Choroid plexus epithelial cell (primary cell): ENCODE measurements at regions not wholly inside any gene's neighbourhood (a gene's known extent, or its start where the extent isn't known, plus 50 kb on each side); places are given as distances from the start of the nearest gene placed in this dataset.
"Not testable (repeated sequence)": the region's sequence is repeated elsewhere in the genome, so short reads cannot be mapped to it uniquely, and the experiment has no call there.

Experiments used
- DNase-seq: peaks from one replicate; pipeline ENCODE4 v3.0.0-alpha.2; 2010; ENCODE audit warnings: low read depth
- H3K4me3 ChIP-seq: 2 replicates; pipeline ENCODE4 v1.5.1; 2011; ENCODE audit warnings: low read depth, mild to moderate bottlenecking, control low read depth, low read length, moderate library complexity
- TF ChIP-seq, protein P1 (sequence below): conservative IDR thresholded peaks from 2 replicates; pipeline ENCODE4 v1.5.1; 2011; ENCODE audit warnings: low read depth, mild to moderate bottlenecking, control low read depth, inconsistent platforms, low read length, moderate library complexity

DNA sequence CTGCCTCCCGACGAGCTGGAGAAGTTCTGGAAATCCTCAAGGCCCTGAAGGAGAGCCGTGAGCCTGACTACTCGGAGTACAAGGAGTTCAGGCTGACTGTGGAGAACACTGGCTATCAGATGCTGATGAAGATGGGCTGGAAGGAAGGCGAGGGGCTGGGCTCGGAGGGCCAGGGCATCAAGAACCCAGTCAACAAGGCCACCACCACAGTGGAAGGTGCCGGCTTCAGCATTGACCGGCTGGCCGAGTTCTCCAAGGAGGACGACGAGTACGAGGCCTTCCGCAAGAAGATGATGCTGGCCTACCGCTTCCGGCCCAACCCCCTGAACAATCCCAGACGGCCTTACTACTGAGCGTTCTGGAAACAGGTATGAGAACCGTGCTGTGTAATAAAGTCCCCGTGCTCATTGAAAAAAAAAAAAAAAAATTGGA is 366.1 kb upstream of the ATXN7L3B start:
- DNase-seq, result no peak
- TF ChIP-seq, protein P1, sequence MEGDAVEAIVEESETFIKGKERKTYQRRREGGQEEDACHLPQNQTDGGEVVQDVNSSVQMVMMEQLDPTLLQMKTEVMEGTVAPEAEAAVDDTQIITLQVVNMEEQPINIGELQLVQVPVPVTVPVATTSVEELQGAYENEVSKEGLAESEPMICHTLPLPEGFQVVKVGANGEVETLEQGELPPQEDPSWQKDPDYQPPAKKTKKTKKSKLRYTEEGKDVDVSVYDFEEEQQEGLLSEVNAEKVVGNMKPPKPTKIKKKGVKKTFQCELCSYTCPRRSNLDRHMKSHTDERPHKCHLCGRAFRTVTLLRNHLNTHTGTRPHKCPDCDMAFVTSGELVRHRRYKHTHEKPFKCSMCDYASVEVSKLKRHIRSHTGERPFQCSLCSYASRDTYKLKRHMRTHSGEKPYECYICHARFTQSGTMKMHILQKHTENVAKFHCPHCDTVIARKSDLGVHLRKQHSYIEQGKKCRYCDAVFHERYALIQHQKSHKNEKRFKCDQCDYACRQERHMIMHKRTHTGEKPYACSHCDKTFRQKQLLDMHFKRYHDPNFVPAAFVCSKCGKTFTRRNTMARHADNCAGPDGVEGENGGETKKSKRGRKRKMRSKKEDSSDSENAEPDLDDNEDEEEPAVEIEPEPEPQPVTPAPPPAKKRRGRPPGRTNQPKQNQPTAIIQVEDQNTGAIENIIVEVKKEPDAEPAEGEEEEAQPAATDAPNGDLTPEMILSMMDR, result no peak
- no peak overlapping the region for H3K4me3 ChIP-seq

DNA sequence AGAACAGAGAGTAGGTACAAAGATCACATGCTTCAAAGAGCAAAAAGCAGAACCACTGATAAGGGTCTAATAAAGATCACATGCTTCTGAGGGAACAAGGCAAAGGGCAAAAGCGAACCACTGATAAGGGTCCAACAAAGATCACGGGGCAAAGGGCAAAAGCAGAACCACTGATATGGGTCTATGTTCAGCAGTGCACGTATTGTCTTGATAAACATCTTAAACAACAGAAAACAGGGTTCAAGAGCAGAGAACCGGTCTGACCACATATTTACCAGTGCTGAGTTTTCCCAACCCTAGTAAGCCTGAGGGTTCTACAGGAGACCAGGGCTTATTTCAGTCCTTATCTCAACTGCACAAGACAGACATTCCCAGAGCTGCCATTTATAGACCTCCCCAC is 362.7 kb upstream of the ATXN7L3B start:
- not testable (repeated sequence) for H3K4me3 ChIP-seq, DNase-seq

DNA sequence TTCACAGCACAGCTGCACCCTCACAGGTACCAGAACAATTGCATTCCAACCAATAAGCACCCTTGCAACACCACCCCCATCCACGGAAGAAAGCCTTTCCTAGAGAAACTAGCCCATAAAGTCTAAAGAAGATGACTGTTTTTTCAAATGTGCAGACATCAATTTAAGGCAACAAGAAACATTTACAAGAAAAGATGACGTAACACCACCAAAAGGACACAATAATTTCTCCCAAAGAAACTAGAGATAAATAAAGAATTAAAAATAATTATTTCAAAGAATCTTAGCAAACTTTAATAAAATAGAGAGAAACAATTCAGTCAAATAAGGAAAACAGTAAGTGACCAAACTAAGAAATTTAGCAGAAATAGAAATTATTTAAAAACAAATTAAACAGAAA is 352.3 kb upstream of the ATXN7L3B start:
- no peak for DNase-seq
- no peak overlapping the region for H3K4me3 ChIP-seq
- TF ChIP-seq, protein P1, result no peak

DNA sequence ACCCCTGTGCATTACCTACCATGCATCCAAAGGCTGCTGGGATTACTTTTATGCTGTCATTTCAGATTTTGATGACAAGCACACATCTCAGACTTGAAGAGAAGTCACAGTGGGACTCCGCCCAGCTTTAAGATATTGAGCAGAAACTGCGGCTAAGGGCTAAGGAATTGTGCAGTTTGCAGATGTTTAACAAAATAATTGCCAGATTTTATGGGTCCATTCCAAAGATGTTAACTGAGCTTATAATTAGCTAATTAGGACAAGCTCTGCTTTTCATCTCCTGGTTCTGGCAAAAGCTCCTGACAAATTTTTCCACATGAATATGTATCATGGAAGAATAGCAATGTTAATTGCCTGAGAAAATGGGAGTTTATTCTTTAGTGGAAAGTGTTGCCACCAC is 344.4 kb upstream of the ATXN7L3B start:
- no peak overlapping the region for H3K4me3 ChIP-seq
- TF ChIP-seq, protein P1, result no peak
- no peak for DNase-seq

DNA sequence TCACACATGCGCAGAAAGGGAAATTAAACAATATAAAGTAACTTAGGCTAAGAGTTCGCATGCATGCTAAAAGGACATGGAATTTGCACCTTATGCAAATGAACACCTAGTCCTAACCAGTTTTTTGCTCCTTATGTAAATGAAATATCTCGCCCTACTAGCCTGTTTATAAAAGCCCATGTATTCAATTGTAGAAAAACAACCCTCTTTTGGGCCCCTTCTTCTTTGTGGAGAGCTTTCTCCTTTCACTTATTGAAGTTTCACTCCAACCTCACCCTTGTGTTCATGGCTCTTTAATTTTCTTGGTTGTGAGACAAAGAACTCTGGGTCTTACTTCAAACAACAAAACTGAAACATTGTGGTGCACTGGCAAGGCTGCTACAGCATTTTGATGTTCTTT is 333.4 kb upstream of the ATXN7L3B start:
- no peak for DNase-seq
- TF ChIP-seq, protein P1, result no peak
- no peak overlapping the region for H3K4me3 ChIP-seq

DNA sequence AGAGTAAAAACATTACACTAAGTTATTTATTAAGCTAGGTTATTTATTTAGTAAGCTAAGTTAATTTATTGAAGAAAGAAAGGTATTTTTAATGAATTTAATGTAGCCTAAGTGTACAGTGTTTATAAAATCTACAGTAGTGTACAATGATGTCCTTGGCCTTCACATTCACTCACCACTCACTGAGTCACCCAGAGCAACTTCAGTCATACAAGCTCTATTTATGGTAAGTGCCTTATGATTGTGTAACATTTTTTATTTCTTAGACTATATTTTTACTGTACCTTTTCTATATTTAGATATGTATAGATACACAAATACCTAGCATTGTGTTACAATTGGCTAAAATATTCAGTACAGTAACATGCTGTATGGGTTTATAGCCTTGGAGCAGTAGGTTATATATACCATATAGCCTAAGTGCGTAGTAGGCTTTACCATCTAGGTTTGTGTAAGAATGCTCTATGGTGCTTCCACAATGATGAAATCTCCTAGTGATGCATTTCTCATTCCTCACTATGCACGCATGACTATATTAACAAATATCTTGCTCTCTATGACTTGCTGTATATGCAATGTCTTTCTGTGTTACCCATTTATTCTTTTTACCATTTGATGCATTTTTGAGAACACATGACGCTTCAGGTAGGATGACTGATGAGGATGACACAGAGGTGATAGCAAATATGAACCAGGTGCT is 309.6 kb upstream of the ATXN7L3B start:
- no peak overlapping the region for H3K4me3 ChIP-seq
- TF ChIP-seq, protein P1, result no peak
- DNase-seq, result no peak

DNA sequence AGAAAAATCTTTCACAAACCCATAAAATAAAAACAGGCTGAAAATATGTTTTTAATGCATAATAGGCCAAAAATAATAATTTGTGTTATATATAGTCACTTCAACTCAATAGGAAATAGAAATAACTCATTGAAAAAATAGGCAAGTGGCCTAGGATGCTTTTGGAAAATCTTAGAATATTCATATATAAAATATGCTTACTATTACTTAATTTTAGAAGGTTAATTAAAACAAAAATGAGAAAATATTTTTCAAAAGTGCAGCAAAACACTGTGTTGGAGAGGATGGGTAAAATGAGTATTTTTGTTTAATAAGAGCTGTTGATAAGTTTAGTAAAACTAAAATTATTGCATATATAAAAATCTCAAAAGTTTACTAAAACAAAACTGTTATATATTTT is 308.0 kb upstream of the ATXN7L3B start:
- TF ChIP-seq, protein P1, result no peak
- H3K4me3 ChIP-seq, result no peak overlapping the region
- no peak for DNase-seq
